ENCODE measurements at regions not wholly inside any gene's neighbourhood (a gene's known extent, or its start where the extent isn't known, plus 50 kb on each side); places are given as distances from the start of the nearest gene placed in this dataset.

DNA sequence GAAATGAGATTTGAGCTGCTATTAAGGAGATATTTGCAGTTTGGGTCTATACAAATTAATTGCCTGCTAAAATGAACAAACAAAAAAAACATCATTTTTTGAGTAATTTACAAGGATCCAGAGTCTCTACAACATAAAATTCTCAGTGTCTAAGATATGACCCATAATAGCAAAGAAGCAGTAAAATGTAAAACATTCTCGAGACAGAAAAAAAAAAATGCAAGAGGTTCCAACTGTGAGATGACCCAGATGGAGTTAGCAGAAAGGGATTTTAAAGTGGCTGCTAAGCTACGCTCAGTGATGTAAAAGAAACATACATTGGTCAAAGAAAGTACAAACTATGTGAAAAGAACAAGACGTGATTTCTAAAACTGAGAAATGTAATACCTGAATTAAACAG, 471.0 kb downstream of the SH2D4B start:
- Histone ChIP-seq H3K27me3 (ENCODE audit: insufficient read depth, poor library complexity, severe bottlenecking) (no peaks in the 10 kb centered on the region), H3K9me3 (ENCODE audit: severe bottlenecking) (no peaks in the 10 kb centered on the region), H3K4me1 (ENCODE audit: insufficient read depth, poor library complexity, severe bottlenecking) (no peaks in the 10 kb centered on the region), H3K36me3 (ENCODE audit: low read depth) (no peaks in the 10 kb centered on the region), H3K4me3 (ENCODE audit: severe bottlenecking) (no peak overlapping the region), H3K27ac (ENCODE audit: poor library complexity, severe bottlenecking) (no peak overlapping the region)
- no peak for DNase-seq (ENCODE audit: low spot score)
- TF ChIP-seq, protein P1, sequence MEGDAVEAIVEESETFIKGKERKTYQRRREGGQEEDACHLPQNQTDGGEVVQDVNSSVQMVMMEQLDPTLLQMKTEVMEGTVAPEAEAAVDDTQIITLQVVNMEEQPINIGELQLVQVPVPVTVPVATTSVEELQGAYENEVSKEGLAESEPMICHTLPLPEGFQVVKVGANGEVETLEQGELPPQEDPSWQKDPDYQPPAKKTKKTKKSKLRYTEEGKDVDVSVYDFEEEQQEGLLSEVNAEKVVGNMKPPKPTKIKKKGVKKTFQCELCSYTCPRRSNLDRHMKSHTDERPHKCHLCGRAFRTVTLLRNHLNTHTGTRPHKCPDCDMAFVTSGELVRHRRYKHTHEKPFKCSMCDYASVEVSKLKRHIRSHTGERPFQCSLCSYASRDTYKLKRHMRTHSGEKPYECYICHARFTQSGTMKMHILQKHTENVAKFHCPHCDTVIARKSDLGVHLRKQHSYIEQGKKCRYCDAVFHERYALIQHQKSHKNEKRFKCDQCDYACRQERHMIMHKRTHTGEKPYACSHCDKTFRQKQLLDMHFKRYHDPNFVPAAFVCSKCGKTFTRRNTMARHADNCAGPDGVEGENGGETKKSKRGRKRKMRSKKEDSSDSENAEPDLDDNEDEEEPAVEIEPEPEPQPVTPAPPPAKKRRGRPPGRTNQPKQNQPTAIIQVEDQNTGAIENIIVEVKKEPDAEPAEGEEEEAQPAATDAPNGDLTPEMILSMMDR (IDR thresholded peaks at IDR 0.05; ENCODE audit: poor library complexity, severe bottlenecking): no peak
- ATAC-seq (ENCODE audit: low read depth): no peak

DNA sequence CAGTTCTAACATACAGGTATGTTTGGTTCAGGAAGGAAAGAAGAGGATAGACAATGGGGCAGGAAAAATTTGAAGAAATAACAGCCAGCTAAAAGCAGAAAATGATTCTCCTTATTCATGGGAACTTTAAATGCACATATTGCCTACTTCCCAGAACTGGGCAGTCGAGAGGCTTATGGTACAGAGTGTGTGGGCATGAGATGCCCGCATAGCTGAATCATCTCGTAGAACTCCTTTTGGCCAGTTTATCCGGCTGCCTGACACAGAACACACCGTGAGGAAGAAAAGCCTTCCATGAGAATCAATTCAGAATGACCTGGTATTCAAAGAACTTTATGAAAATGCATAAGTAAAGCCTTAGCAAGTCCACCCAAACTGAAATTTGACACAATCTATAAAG, 471.6 kb downstream of the SH2D4B start:
- Histone ChIP-seq H3K4me1 (ENCODE audit: insufficient read depth, poor library complexity, severe bottlenecking) (no peaks in the 10 kb centered on the region), H3K27ac (ENCODE audit: poor library complexity, severe bottlenecking) (no peak overlapping the region), H3K4me3 (ENCODE audit: severe bottlenecking) (no peak overlapping the region), H3K9me3 (ENCODE audit: severe bottlenecking) (no peaks in the 10 kb centered on the region), H3K36me3 (ENCODE audit: low read depth) (no peaks in the 10 kb centered on the region), H3K27me3 (ENCODE audit: insufficient read depth, poor library complexity, severe bottlenecking) (no peaks in the 10 kb centered on the region)
- DNase-seq (ENCODE audit: low spot score): no peak
- no peak for ATAC-seq (ENCODE audit: low read depth)
- TF ChIP-seq, protein P1 (IDR thresholded peaks at IDR 0.05; ENCODE audit: poor library complexity, severe bottlenecking): no peak

DNA sequence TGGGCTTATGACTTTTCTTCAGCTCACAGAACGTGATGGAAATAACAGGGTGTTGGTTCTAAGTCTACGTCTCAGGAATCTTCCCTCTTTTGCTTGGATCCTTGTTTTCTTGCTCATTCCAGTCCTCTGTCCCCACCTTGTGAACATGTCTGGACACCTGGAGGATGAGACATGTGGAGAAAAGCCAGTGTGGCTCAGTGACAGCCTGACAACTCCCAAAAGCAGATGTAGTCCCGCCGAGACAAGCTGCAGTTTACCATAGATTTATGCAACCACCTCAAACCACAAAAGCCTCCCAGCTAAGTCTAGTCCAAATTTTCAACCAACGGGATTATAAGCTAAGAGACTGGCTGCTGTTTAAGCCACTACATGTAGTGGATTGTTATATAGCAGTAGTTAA, 476.1 kb downstream of the SH2D4B start:
- TF ChIP-seq, protein P1 (IDR thresholded peaks at IDR 0.05; ENCODE audit: poor library complexity, severe bottlenecking): no peak
- no peak overlapping the region for H3K27ac ChIP-seq (ENCODE audit: poor library complexity, severe bottlenecking)
- H3K9me3 ChIP-seq (ENCODE audit: severe bottlenecking): no peaks in the 10 kb centered on the region
- no peak for DNase-seq (ENCODE audit: low spot score)
- no peaks in the 10 kb centered on the region for H3K36me3 ChIP-seq (ENCODE audit: low read depth)
- H3K4me1 ChIP-seq (ENCODE audit: insufficient read depth, poor library complexity, severe bottlenecking): no peaks in the 10 kb centered on the region
- H3K4me3 ChIP-seq (ENCODE audit: severe bottlenecking): no peak overlapping the region
- no peak for ATAC-seq (ENCODE audit: low read depth)
- peaks cover 4% of the 10 kb centered on the region for H3K27me3 ChIP-seq (ENCODE audit: insufficient read depth, poor library complexity, severe bottlenecking)

DNA sequence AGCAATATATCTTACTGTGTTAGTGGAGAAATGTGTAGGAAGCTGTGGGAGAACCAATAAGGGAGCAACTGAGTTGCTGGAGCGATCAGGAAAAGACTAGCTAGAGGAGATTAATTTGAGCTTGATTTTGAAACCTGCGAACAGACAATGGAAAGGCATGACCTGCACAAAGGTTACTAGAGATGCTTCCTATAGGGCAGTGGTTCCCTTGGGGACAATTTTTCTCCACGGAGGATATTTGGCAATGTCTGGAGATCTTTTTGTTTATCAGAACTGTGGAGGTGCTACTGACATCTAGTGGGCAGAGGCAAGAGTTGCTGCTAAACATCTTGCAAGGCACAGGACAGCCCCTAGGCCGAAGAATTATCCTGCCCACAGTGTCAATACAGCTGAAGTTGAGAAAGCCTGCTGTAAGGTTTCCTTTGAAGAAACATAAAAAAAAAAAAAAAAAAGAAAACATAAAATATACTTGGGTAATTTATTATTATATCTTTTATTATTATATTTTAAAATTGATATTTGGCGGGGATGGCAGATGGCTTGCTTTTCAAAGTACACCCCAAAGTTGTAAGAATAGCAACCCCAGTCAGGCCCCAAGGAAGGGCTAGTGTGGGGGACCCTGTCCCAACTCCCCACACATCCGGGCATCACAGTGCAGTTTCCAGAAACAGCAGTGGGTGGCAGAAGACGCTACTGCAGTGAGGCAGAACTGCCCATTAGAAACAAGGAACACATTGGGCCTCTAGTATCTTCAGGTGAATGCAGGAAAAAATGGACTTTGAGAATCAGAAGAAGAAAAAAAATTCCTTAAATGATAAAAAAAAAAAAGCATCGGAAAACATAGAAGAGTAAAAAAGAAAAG, 481.6 kb downstream of the SH2D4B start:
- ATAC-seq (ENCODE audit: low read depth) (peak; percentile 80), DNase-seq (ENCODE audit: low spot score) (no peak)
- TF ChIP-seq, protein P1 (IDR thresholded peaks at IDR 0.05; ENCODE audit: poor library complexity, severe bottlenecking): peak; percentile 72

More for the DNA sequence above, 481.6 kb downstream of the SH2D4B start:
- H3K9me3 ChIP-seq (ENCODE audit: severe bottlenecking): no peaks in the 10 kb centered on the region
- no peaks in the 10 kb centered on the region for H3K36me3 ChIP-seq (ENCODE audit: low read depth)
- H3K27ac ChIP-seq (ENCODE audit: poor library complexity, severe bottlenecking): no peak overlapping the region
- no peaks in the 10 kb centered on the region for H3K4me1 ChIP-seq (ENCODE audit: insufficient read depth, poor library complexity, severe bottlenecking)
- peaks cover 4% of the 10 kb centered on the region for H3K27me3 ChIP-seq (ENCODE audit: insufficient read depth, poor library complexity, severe bottlenecking)
- no peak overlapping the region for H3K4me3 ChIP-seq (ENCODE audit: severe bottlenecking)

Measured in RWPE2 (cell line).